HG03378 (cell line): ENCODE measurements at regions not wholly inside any gene's neighbourhood (a gene's known extent, or its start where the extent isn't known, plus 50 kb on each side); places are given as distances from the start of the nearest gene placed in this dataset.
"Not testable (repeated sequence)": the region's sequence is repeated elsewhere in the genome, so short reads cannot be mapped to it uniquely, and the experiment has no call there.

Source experiments
- ATAC-seq: cut with Tn5 transposase; IDR thresholded peaks from one replicate; pipeline ENCODE4 v1.9.1; 2021; ENCODE audit warnings: mild to moderate bottlenecking, moderate library complexity; ENCODE audit not compliant: unreplicated experiment

DNA sequence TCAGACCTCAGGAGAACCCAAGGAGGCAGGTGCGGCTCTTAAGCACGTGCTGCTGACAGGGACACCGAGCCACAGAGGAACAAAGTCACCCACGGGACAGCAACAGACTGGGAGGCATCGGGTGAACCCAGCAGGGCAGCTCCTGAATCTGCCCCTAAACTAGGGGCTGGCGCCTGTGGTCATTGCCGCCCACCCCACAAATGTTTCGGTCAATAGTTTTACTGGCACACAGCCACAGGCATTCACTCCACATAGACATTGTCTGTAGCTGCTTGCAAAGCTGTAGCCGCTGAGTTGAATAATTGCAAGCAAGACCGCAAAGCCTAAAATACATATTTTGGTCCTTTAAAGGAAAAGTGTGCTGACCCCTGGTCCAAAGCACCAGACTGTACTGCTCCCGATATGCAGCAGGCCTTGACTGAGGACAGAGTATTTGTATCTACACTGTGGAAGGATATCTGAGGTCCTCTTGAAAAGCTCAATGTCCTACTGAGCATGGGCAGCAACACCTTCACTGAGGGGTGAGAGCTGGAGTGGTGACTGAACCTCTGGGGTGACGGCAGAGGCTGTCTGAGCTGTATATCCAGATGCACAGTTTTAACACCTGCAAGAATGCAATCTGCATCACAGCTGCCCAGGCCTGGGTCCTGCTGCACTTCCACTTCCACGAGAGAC lies 310.3 kb downstream of the THBS2 start:
- ATAC-seq: no peak

DNA sequence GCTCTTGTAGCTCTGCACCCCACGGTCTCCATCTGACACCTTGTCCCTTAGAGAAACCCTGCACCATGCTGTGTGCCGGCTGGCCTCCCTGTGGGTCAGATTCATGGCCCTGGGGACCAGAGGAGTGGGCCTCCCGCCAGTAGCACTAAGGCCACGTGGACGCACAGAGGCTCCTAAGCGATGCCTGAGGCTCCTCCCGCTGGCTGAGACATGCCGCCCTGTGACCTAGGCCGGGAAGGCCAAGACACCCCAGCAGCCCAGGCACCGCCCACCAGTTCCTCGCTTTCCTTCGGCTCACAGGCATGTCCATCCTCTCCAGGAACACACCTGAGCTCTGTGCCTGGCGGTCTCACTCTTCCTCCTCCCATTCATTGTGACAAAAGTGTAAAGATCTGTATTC lies 311.0 kb downstream of the THBS2 start:
- no peak for ATAC-seq

DNA sequence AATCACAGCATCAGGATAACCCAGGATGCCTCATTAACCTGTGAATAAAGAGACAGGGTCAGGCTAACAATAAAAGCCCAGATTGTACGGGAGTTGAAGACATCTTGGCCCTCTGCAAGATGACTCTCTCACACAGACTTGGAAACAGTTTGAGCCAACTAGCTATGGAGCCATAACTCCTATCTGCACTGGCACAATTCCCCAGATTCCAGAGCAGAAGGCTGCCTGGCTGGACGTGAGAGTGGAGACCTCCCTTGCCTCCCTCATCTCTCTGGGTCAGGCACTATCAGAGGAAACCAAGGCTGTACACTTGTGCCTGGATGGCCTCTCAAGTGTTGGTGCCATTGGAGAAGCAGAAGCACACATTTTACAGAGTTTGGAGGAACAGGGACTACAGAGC lies 312.6 kb downstream of the THBS2 start:
- ATAC-seq: no peak

DNA sequence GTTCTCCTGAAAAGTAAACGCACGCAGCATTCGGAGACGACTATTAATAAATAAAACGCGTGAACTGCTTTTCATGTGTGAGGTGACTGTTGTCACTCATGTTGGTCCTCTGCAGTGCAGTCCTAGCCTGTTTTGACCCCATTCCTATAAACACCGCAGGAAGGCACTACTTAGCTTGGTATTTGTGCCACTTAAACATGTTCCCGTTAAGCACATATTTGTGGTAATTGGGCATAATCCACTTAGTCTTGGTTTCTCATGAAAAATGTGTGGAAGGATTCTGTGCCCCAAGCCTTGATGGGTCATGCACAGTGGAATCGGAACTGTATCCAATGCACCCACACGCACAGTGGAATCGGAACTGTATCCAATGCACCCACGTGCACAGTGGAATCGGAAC lies 313.9 kb downstream of the THBS2 start:
- no peak for ATAC-seq

- no peak for ATAC-seq
These were observed 314.6 kb downstream of the THBS2 start for GRCh38 chr6:168939041-168939440.

GRCh38 chr6:168938546-168938945 lies 315.1 kb downstream of the THBS2 start:
- ATAC-seq: no peak

- ATAC-seq: no peak
These were observed 316.6 kb downstream of the THBS2 start for GRCh38 chr6:168937054-168937453.

GRCh38 chr6:168935628-168936010 lies 318.0 kb downstream of the THBS2 start:
- ATAC-seq: no peak

GRCh38 chr6:168934660-168935627 lies 318.7 kb downstream of the THBS2 start:
- no peak for ATAC-seq

GRCh38 chr6:168932171-168932570 lies 321.5 kb downstream of the THBS2 start:
- not testable (repeated sequence) for ATAC-seq

DNA sequence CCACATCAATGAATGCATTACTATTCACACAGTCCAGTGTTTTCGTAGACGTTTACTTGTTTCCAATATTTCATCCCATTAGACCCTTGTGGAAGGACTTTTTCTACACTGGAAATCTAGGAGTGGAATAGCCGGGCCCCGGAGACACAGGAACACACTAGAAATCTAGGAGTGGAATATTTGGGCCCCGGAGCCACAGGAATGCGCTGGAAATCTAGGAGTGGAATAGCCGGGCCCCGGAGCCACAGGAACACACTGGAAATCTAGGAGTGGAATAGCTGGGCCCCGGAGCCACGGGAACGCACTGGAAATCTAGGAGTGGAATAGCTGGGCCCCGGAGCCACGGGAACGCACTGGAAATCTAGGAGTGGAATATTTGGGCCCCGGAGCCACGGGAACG lies 322.6 kb downstream of the THBS2 start:
- ATAC-seq: not testable (repeated sequence)

- ATAC-seq: no peak
These were observed 323.7 kb downstream of the THBS2 start for GRCh38 chr6:168929871-168930450.

DNA sequence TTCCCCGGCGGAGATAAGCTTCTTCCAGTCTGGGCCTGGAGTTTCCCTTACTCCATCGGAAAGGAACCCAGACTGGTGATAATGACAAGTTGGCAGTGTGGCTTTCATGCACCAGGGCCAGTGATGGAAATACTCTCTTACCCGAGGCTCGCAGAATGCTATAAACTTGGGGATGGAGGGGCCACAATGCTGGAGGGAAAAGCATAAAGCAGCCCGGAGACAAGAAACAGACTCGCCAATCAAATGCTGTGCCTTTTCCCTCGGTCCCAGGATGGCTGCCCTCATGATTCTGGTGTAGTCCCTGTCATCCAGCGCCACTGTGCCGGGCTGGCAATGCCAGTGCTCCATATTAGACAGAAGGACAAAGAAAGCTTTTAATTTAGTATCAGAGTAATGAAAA lies 325.6 kb downstream of the THBS2 start:
- ATAC-seq: no peak

DNA sequence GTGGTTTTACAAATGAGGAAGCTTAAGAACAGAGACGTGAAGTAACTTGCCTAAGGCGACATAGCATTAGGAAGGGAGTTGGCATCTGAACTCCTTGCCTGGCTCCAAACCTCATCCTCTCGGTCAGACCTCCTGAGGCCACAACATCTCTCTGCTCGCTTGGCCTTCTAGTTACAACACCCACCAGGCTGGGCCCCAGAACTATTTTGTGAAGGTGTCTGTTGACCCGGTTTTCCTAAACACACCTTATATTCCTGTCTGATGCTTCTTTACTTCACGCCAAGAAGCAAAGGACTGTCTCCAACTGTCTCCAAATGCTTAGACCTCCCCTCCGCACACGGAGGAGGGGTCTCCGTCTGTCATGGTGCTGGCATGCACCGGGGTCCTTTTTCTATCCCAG lies 326.6 kb downstream of the THBS2 start:
- no peak for ATAC-seq

DNA sequence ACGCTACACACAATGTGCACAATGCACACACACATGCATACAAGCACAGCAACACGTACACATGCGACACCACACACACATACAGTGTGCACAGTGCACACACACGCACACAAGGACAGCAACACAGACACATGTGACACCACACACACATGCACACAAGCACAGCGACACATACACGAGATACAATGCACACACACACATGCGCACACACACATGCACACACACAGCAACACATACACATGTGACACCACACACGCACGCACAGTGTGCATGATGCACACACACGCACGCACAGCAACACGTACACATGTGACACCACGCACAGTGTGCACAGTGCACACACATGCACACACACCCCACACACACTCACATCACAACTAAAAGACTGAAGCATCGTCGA lies 327.3 kb downstream of the THBS2 start:
- no peak for ATAC-seq

DNA sequence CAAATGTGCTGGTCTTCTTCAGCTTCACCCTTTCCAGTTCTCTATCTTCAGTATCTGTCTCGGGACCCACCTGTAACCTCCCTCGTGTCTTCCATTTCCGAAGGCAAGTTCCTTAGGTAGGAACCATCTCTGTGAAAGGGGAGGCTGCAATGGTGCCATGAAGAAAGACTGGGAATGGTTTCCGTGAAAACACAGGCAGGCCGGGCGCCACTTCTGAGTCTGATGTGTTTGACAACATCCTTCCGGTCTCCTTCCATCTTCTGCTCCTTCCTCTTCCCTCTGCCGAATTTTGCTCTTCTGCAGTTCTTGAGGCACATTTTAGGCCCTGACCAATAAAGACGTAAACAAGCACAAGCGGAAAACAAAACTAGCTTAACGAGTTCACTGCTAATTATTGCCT lies 328.0 kb downstream of the THBS2 start:
- no peak for ATAC-seq

DNA sequence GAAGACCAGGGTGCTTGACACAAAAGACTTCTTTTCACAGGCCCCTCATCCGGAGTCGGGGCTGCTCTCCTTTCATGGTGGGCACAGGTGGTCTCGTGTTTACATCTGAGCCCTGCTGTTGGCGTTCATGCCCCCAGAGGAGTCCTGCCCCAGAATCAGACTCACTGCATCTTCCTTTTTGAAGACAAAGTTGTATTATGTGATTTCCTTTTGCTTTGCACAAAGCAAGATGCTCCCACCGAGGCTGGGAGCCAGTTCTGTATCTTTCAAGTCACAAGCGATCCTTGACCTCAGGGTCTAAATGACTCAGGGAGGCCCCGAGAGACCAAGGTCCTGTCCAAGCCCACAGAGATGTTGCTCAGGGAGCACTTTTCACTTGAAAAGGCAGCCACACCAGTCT lies 330.5 kb downstream of the THBS2 start:
- no peak for ATAC-seq

GRCh38 chr6:168922436-168922835 lies 331.2 kb downstream of the THBS2 start:
- no peak for ATAC-seq

- ATAC-seq: no peak
These were observed 333.4 kb downstream of the THBS2 start for GRCh38 chr6:168920289-168920688.

DNA sequence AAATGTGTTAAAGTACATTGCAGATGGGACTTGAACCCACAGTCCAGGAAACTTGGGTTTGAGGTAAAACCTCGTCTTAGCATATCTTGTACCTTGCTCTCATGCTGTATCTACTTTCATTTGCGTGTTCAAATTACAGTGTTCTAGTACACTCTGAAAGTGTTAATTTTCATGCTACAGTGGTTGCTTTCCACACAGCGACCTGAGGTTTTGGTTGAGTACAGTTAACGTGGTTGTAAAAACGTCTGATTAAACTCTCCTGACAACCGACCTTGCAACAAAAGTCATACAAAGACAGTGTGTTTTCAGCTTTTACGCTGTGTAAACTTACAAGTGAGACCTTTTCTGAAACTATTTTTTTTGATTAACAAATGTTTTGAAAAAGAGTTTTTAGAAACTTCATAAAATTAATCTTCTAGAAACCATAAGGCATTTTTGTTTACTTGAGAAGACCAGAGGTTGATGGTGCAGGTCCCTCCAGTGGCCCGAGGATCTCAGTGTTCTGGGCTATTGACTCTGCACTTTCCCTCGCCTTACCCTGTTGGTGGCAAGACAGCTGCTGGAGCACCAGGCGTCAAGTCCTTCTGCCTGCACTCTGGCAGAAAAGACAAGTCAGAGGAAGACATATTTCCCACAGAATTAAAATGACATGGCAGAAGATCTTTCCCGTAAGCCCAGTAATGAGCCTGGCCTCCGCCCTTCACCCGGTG lies 334.0 kb downstream of the THBS2 start:
- ATAC-seq: no peak

GRCh38 chr6:168916576-168917211 lies 337.0 kb downstream of the THBS2 start:
- ATAC-seq: no peak
